Testis (tissue), 2 donors: ENCODE measurements at regions not wholly inside any gene's neighbourhood (a gene's known extent, or its start where the extent isn't known, plus 50 kb on each side); places are given as distances from the start of the nearest gene placed in this dataset.

Source experiments
- POLR2A ChIP-seq: fragments of 450-650 bp; IDR thresholded peaks from one replicate; pipeline ENCODE4 v1.6.1; 2017; ENCODE audit warnings: antibody characterized with exemption, mild to moderate bottlenecking, moderate library complexity
- TF ChIP-seq, protein P1 (sequence below), 3 experiments: fragments of 450-650 bp in 2 of 3; fragments of 200-600 bp in 1 of 3; sonication (generic) in 1 of 3; IDR thresholded peaks; one replicate each; pipeline ENCODE4 v1.5.1; 2016 to 2019; ENCODE audit warnings: antibody characterized with exemption in 3 of 3, mild to moderate bottlenecking in 2 of 3, moderate library complexity in 1 of 3

DNA sequence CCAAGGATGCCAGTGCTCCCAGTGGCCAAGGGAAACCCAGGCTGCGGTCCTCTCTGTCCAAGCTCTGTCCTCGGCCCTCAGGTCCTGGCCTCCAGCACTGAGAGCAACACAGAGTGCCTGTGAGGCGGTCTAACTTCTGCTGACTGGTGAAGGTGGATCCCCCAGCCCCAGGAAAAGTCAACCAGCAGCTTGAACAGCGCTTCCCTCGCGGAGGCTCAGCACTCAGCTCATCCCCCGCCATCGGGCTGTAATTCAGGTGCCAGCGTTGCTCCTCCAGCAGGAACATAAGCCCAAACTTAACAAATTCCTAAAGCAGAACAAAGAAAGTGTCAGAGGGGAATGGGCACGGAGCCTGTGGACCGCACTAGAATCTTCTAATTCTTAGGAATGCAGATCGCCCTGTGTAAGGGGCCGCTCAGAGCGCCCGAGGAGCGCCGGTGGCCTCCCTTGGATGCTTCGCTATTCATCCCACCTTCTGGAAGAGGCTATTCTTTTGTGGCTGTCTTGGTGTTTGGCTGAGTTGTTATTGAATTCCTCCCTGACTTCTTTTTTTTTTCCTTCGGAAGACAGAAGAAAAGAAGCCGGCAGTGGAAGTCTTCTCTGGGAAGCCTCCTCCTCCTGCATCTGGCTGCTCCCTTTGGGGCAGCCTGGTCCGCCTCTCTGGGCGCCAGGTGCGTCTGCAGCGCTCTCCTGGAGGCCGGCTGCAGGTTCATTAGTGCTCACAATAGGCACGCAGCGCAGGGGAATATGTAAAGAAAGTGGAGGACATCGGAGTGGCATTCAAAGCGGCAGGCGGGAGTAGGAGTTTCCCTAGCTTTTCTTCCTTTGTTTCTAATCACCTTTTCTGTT, 905.6 kb downstream of the TSN start:
- TF ChIP-seq POLR2A = no peak
- TF ChIP-seq, protein P1, sequence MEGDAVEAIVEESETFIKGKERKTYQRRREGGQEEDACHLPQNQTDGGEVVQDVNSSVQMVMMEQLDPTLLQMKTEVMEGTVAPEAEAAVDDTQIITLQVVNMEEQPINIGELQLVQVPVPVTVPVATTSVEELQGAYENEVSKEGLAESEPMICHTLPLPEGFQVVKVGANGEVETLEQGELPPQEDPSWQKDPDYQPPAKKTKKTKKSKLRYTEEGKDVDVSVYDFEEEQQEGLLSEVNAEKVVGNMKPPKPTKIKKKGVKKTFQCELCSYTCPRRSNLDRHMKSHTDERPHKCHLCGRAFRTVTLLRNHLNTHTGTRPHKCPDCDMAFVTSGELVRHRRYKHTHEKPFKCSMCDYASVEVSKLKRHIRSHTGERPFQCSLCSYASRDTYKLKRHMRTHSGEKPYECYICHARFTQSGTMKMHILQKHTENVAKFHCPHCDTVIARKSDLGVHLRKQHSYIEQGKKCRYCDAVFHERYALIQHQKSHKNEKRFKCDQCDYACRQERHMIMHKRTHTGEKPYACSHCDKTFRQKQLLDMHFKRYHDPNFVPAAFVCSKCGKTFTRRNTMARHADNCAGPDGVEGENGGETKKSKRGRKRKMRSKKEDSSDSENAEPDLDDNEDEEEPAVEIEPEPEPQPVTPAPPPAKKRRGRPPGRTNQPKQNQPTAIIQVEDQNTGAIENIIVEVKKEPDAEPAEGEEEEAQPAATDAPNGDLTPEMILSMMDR (IDR thresholded peaks at IDR 0.05) = no peak
